GM18498 (cell line): ENCODE measurements at regions not wholly inside any gene's neighbourhood (a gene's known extent, or its start where the extent isn't known, plus 50 kb on each side); places are given as distances from the start of the nearest gene placed in this dataset.
"Not testable (repeated sequence)": the region's sequence is repeated elsewhere in the genome, so short reads cannot be mapped to it uniquely, and the experiment has no call there.

ENCODE experiments used
- ATAC-seq: cut with Tn5 transposase; IDR thresholded peaks from one replicate; pipeline ENCODE4 v1.9.1; 2021; ENCODE audit warnings: mild to moderate bottlenecking, moderate library complexity; ENCODE audit not compliant: unreplicated experiment

DNA sequence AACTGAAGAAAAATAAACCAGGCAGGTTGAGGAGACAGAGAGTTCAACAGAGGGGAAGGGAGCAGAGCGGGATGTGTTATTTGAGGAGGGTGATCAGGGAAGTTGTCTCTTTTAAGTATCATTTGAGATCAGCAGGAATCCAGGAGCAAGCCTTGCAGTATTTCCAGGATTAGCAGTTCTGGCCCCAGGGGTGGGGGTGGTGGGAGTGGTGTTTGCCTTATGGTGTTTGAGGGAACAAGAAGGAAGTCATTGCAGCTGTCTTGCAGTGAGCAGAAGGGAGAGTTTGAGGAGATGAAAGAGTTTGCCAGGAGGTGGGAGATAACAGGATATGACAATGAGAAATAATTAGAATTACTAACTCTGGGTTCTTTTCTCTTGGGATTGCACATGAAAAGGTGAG lies 418.6 kb downstream of the NELL2 start:
- ATAC-seq, result no peak

DNA sequence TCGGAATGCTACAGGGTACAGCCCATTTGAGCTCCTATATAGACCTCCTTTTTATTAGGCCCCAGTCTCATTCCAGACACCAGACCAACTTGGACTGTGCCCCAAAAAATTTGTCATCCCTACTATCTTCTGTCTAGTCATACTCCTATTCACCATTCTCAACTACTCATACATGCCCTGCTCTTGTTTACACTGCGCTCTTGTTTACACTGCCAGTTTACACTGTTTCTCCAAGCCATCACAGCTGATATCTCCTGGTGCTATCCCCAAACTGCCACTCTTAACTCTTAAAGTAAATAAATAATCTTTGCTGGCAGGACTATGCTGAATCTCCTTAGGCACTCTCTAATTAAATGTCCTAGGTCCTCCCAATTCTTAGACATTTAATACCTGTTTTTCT lies 421.2 kb downstream of the NELL2 start:
- not testable (repeated sequence) for ATAC-seq

DNA sequence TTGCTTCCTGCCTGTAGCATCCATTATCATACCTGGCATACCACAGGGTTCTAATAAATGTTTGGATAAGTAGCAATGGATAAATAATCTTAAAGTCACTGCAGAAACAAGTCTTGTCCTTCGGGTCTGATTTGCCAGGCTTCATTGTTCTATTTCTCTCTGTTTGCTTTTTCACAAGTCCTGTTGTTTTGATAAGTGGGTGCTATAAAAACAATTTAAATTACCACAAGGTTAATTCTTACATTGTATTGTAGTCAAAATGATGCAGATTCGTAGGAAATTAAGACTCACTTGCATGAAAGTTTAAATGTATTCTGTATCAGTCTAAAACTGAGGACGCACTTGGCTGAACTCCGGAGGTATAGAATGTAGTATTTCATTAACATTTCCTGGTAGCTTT lies 429.9 kb downstream of the NELL2 start:
- ATAC-seq, result no peak

DNA sequence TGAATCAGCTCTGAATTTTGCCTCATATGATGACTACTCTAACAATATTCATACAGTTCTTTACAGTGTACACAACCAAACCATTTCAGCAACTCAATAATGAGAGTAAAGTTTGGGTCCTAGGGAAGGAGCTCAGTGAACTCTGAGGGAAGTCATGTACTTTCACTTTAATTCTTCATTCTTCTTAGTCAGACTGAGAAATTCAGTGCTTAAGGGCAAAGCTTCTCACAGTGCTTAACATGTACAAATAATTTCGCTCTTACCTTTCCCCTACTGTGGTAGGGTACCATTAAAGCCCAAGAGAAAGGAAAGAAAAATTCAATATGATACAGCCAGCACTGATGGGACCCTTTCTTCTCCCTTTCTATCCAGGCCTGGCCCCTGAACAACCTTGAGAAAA lies 435.0 kb downstream of the NELL2 start:
- peak; percentile 63 for ATAC-seq
